WTC11 (cell line): ENCODE measurements at regions not wholly inside any gene's neighbourhood (a gene's known extent, or its start where the extent isn't known, plus 50 kb on each side); places are given as distances from the start of the nearest gene placed in this dataset.

Source experiments
- ATAC-seq: fragments of 200-7000 bp; cut with Tn5 transposase; 2 replicates; pipeline ENCODE4 v1.10.0; 2021; ENCODE audit warnings: mild to moderate bottlenecking, moderate library complexity
- CTCF ChIA-PET: fragments of 300-600 bp; sonication (Branson Sonifier 250); formaldehyde crosslinking; loops from one replicate; lab custom pipeline; 2021; ENCODE audit warnings: antibody characterized with exemption; lab: Charles Lee
- POLR2A ChIA-PET: fragments of 350-600 bp; sonication (Branson Sonifier 250); formaldehyde crosslinking; loops from one replicate; lab custom pipeline; 2021; ENCODE audit warnings: antibody characterized with exemption; lab: Charles Lee
- DNase-seq: peaks from one replicate; pipeline ENCODE4 v3.0.0; 2021; ENCODE audit warnings: low spot score
- H3K27ac Mint-ChIP-seq: 2 replicates; pipeline ENCODE4 v1.8.0; 2021; ENCODE audit warnings: mixed read lengths
- H3K27me3 Mint-ChIP-seq: 2 replicates; pipeline ENCODE4 v1.8.0; 2021; ENCODE audit warnings: low read depth, mild to moderate bottlenecking, moderate library complexity, mixed read lengths
- H3K36me3 Mint-ChIP-seq: 2 replicates; pipeline ENCODE4 v1.8.0; 2021; ENCODE audit warnings: mixed read lengths
- H3K4me1 Mint-ChIP-seq: 2 replicates; pipeline ENCODE4 v1.8.0; 2022; ENCODE audit warnings: mixed read lengths
- H3K4me3 Mint-ChIP-seq: 2 replicates; pipeline ENCODE4 v1.8.0; 2021; ENCODE audit warnings: mild to moderate bottlenecking, moderate library complexity, mixed read lengths
- H3K9me3 Mint-ChIP-seq: 2 replicates; pipeline ENCODE4 v1.8.0; 2021; ENCODE audit warnings: mixed read lengths
- CREB1 ChIP-seq: sonication (generic); formaldehyde crosslinking; IDR thresholded peaks from 2 replicates; pipeline ENCODE4 v1.8.0; 2023; ENCODE audit warnings: mild to moderate bottlenecking, missing genetic modification reagents
- FOXJ3 ChIP-seq: sonication (generic); formaldehyde crosslinking; IDR thresholded peaks from 2 replicates; pipeline ENCODE4 v1.9.0; 2021; ENCODE audit warnings: missing genetic modification reagents, mild to moderate bottlenecking, borderline replicate concordance
- FOXP4 ChIP-seq: sonication (generic); formaldehyde crosslinking; IDR thresholded peaks from 2 replicates; pipeline ENCODE4 v1.8.0; 2022; ENCODE audit warnings: mild to moderate bottlenecking, missing genetic modification reagents
- GABPB1 ChIP-seq: sonication (generic); formaldehyde crosslinking; IDR thresholded peaks from 2 replicates; pipeline ENCODE4 v1.8.1; 2023; ENCODE audit warnings: mild to moderate bottlenecking, missing genetic modification reagents
- IRF2 ChIP-seq: sonication (generic); formaldehyde crosslinking; IDR thresholded peaks from 2 replicates; pipeline ENCODE4 v1.8.0; 2022; ENCODE audit warnings: low read depth, missing genetic modification reagents, borderline replicate concordance
- NFE2L1 ChIP-seq: sonication (generic); formaldehyde crosslinking; IDR thresholded peaks from 2 replicates; pipeline ENCODE4 v1.8.1; 2023; ENCODE audit warnings: missing genetic modification reagents
- NR2C2 ChIP-seq: sonication (generic); formaldehyde crosslinking; IDR thresholded peaks from 2 replicates; pipeline ENCODE4 v1.8.0; 2022; ENCODE audit warnings: mild to moderate bottlenecking, missing genetic modification reagents
- PREB ChIP-seq: sonication (generic); formaldehyde crosslinking; IDR thresholded peaks from 2 replicates; pipeline ENCODE4 v1.8.1; 2022; ENCODE audit warnings: mild to moderate bottlenecking, missing genetic modification reagents, moderate library complexity, borderline replicate concordance
- SMAD4 ChIP-seq: sonication (generic); formaldehyde crosslinking; IDR thresholded peaks from 2 replicates; pipeline ENCODE4 v1.8.0; 2022; ENCODE audit warnings: mild to moderate bottlenecking, missing genetic modification reagents
- SOX15 ChIP-seq: fragments of 250-450 bp; sonication (Bioruptor Pico); IDR thresholded peaks from 2 replicates; pipeline ENCODE4 v1.9.0; 2021; ENCODE audit warnings: mild to moderate bottlenecking
- ZNF121 ChIP-seq: sonication (generic); formaldehyde crosslinking; IDR thresholded peaks from 2 replicates; pipeline ENCODE4 v1.8.0; 2023; ENCODE audit warnings: missing genetic modification reagents
- ZNF671 ChIP-seq: fragments of 250-450 bp; sonication (Bioruptor Pico); IDR thresholded peaks from 2 replicates; pipeline ENCODE4 v1.8.0; 2021; ENCODE audit warnings: mild to moderate bottlenecking
- TF ChIP-seq, protein P1 (sequence below): sonication (generic); formaldehyde crosslinking; IDR thresholded peaks from 2 replicates; pipeline ENCODE4 v1.8.0; 2023; ENCODE audit warnings: mild to moderate bottlenecking, missing genetic modification reagents
- TF ChIP-seq, protein P2 (sequence below): sonication (generic); formaldehyde crosslinking; IDR thresholded peaks from 2 replicates; pipeline ENCODE4 v1.8.1; 2023; ENCODE audit warnings: mild to moderate bottlenecking, missing genetic modification reagents, borderline replicate concordance
- TF ChIP-seq, protein P3 (sequence below): sonication (generic); formaldehyde crosslinking; IDR thresholded peaks from 2 replicates; pipeline ENCODE4 v1.8.1; 2023; ENCODE audit warnings: mild to moderate bottlenecking, missing genetic modification reagents, moderate library complexity
- TF ChIP-seq, protein P4 (sequence below): sonication (generic); formaldehyde crosslinking; IDR thresholded peaks from 2 replicates; pipeline ENCODE4 v1.8.0; 2022; ENCODE audit warnings: mild to moderate bottlenecking, missing genetic modification reagents

GRCh38 chr2:208638059-208638458 lies 231.5 kb downstream of the PTH2R start (continued):
- TF ChIP-seq, protein P1, sequence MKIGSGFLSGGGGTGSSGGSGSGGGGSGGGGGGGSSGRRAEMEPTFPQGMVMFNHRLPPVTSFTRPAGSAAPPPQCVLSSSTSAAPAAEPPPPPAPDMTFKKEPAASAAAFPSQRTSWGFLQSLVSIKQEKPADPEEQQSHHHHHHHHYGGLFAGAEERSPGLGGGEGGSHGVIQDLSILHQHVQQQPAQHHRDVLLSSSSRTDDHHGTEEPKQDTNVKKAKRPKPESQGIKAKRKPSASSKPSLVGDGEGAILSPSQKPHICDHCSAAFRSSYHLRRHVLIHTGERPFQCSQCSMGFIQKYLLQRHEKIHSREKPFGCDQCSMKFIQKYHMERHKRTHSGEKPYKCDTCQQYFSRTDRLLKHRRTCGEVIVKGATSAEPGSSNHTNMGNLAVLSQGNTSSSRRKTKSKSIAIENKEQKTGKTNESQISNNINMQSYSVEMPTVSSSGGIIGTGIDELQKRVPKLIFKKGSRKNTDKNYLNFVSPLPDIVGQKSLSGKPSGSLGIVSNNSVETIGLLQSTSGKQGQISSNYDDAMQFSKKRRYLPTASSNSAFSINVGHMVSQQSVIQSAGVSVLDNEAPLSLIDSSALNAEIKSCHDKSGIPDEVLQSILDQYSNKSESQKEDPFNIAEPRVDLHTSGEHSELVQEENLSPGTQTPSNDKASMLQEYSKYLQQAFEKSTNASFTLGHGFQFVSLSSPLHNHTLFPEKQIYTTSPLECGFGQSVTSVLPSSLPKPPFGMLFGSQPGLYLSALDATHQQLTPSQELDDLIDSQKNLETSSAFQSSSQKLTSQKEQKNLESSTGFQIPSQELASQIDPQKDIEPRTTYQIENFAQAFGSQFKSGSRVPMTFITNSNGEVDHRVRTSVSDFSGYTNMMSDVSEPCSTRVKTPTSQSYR (CRISPR knock-in tag), result no peak

GRCh38 chr2:208642125-208642779 lies 235.7 kb downstream of the PTH2R start:
- no peak overlapping the region for H3K27ac Mint-ChIP-seq

GRCh38 chr2:208643145-208643544 lies 236.6 kb downstream of the PTH2R start:
- Mint-ChIP-seq H3K4me1 (no peaks in the 10 kb centered on the region), H3K4me3 (no peak overlapping the region)
- POLR2A ChIA-PET, result no interaction called here

More at GRCh38 chr2:208642125-208642779, 235.7 kb downstream of the PTH2R start:
- Mint-ChIP-seq H3K36me3 (no peaks in the 10 kb centered on the region), H3K4me1 (no peaks in the 10 kb centered on the region), H3K9me3 (peaks cover 6% of the 10 kb centered on the region), H3K27me3 (no peaks in the 10 kb centered on the region), H3K4me3 (no peak overlapping the region)
- ChIA-PET POLR2A (no interaction called here), CTCF (no interaction called here)
- no peak for ATAC-seq
- TF ChIP-seq, protein P2, sequence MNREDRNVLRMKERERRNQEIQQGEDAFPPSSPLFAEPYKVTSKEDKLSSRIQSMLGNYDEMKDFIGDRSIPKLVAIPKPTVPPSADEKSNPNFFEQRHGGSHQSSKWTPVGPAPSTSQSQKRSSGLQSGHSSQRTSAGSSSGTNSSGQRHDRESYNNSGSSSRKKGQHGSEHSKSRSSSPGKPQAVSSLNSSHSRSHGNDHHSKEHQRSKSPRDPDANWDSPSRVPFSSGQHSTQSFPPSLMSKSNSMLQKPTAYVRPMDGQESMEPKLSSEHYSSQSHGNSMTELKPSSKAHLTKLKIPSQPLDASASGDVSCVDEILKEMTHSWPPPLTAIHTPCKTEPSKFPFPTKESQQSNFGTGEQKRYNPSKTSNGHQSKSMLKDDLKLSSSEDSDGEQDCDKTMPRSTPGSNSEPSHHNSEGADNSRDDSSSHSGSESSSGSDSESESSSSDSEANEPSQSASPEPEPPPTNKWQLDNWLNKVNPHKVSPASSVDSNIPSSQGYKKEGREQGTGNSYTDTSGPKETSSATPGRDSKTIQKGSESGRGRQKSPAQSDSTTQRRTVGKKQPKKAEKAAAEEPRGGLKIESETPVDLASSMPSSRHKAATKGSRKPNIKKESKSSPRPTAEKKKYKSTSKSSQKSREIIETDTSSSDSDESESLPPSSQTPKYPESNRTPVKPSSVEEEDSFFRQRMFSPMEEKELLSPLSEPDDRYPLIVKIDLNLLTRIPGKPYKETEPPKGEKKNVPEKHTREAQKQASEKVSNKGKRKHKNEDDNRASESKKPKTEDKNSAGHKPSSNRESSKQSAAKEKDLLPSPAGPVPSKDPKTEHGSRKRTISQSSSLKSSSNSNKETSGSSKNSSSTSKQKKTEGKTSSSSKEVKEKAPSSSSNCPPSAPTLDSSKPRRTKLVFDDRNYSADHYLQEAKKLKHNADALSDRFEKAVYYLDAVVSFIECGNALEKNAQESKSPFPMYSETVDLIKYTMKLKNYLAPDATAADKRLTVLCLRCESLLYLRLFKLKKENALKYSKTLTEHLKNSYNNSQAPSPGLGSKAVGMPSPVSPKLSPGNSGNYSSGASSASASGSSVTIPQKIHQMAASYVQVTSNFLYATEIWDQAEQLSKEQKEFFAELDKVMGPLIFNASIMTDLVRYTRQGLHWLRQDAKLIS (CRISPR knock-in tag), result no peak
- TF ChIP-seq GABPB1, result no peak
- no peak for DNase-seq

DNA sequence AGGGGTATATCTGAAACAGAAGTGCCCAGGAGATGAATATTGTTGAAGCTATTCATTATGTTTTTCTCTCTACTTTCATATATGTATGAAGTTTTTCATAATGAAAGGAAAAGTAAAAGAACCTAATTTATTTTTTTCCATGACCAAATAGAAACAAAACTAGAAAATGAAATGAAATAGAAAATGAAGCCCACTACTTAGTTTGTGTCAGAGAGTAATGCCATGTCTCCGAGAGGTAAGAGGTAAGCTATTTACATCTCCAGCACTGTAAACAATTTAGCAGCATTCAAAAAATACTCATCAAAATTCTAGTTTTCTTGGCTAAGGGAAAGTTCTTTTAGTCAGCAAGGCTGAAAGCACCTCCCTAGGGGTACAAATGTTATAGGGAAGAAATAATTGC lies 238.6 kb downstream of the PTH2R start:
- Mint-ChIP-seq H3K9me3 (peaks cover 6% of the 10 kb centered on the region), H3K4me3 (no peak overlapping the region), H3K27ac (no peak overlapping the region), H3K36me3 (no peaks in the 10 kb centered on the region), H3K27me3 (no peaks in the 10 kb centered on the region), H3K4me1 (no peaks in the 10 kb centered on the region)
- ATAC-seq (no peak), DNase-seq (no peak)
- POLR2A ChIA-PET, result no interaction called here
- CTCF ChIA-PET, result no interaction called here
- no peak for TF ChIP-seq FOXP4 (CRISPR knock-in tag)
- TF ChIP-seq CREB1 (CRISPR knock-in tag), result no peak
- TF ChIP-seq SOX15 (CRISPR knock-in tag), result no peak
- no peak for TF ChIP-seq FOXJ3 (CRISPR knock-in tag)
- TF ChIP-seq IRF2 (CRISPR knock-in tag), result no peak
- no peak for TF ChIP-seq PREB
- TF ChIP-seq, protein P3, sequence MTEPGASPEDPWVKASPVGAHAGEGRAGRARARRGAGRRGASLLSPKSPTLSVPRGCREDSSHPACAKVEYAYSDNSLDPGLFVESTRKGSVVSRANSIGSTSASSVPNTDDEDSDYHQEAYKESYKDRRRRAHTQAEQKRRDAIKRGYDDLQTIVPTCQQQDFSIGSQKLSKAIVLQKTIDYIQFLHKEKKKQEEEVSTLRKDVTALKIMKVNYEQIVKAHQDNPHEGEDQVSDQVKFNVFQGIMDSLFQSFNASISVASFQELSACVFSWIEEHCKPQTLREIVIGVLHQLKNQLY (CRISPR knock-in tag), result no peak
- TF ChIP-seq ZNF671 (CRISPR knock-in tag), result no peak
- TF ChIP-seq, protein P4, sequence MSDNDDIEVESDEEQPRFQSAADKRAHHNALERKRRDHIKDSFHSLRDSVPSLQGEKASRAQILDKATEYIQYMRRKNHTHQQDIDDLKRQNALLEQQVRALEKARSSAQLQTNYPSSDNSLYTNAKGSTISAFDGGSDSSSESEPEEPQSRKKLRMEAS (CRISPR knock-in tag), result no peak
- TF ChIP-seq NR2C2 (CRISPR knock-in tag), result no peak
- TF ChIP-seq SMAD4 (CRISPR knock-in tag), result no peak
- TF ChIP-seq ZNF121 (CRISPR knock-in tag), result no peak
- no peak for TF ChIP-seq NFE2L1 (CRISPR knock-in tag)

More at GRCh38 chr2:208643145-208643544, 236.6 kb downstream of the PTH2R start:
- no peak for TF ChIP-seq SOX15 (CRISPR knock-in tag)
- TF ChIP-seq, protein P3 (CRISPR knock-in tag), result no peak
- H3K36me3 Mint-ChIP-seq, result no peaks in the 10 kb centered on the region
- H3K27me3 Mint-ChIP-seq, result no peaks in the 10 kb centered on the region
- no peak overlapping the region for H3K27ac Mint-ChIP-seq
- peaks cover 6% of the 10 kb centered on the region for H3K9me3 Mint-ChIP-seq
- ATAC-seq (no peak), DNase-seq (no peak)
- CTCF ChIA-PET, result no interaction called here
